NCI-H345 (cell line): ENCODE measurements at regions not wholly inside any gene's neighbourhood (a gene's known extent, or its start where the extent isn't known, plus 50 kb on each side); places are given as distances from the start of the nearest gene placed in this dataset.
"Not testable (repeated sequence)": the region's sequence is repeated elsewhere in the genome, so short reads cannot be mapped to it uniquely, and the experiment has no call there.

Source experiments
- DNase-seq: peaks from one replicate; lab custom pipeline; 2025; lab: John Stamatoyannopoulos, UW

DNA sequence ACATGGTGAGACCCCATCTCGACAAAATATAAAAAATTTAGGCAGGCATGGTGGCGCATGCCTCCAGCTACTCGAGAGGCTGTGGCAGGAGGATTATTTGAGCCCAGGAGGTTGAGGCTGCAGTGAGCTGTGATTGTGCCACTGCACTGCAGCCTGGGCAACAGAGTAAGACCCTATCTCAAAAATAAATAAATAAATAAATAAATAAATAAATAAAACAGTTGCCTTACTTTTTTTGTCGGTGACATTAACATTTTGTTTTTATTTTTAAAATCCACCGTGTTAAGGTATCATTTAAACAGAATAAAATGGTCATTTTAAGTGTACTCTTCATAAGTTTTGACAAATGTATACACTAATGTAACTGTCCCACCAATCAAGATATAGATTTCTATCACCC is 57.0 kb downstream of the RASL11A start:
- DNase-seq, result no peak

DNA sequence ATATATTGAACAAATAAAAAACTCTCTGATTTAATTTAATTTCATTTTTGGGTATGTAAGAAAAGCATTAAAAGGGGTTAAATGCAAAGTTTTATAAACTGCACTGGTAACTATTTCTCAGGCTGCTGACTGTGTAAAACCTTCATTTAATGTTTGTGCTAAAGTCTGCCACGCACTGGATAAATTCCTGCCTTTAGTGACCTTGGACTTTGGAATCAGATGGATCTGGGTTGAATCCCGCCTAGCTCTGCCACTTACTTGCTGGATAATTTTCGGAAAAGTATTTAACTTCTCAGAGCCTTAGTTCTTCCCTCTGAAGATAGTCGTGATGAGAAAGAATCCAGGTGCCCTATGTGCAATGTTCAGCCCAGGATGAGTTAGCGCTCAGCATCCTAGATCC is 58.6 kb downstream of the RASL11A start:
- DNase-seq, result no peak

DNA sequence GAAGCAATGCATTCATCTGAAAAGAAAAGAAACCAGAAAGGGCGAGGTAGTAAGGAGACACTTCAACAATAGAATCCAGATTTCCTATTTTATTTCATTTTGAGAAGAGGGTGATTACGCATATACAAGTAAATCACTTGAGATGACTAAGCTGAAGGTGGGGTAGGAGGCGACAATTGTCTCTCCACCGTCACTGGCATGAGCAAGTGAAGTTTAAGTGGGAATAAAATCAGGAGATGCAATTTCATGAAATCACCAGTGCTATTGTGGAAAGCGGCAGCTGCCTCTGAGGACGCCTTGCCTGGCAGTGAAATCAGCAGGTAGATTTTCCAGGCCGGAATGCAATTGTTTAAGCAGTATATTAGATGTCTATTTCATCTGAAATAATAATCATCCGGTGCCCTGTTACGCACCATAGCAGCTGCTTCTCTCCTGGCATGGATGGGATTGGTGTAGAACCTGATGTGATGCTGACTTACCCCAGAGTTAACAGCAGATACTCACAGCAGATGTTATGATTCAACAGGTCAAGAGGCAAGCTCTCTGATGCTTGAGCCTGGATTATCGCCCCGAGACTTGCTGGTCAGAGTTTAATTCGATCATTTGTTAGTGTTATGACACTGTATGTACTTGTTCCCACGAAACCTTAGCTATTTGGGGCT is 64.3 kb downstream of the RASL11A start:
- no peak for DNase-seq

DNA sequence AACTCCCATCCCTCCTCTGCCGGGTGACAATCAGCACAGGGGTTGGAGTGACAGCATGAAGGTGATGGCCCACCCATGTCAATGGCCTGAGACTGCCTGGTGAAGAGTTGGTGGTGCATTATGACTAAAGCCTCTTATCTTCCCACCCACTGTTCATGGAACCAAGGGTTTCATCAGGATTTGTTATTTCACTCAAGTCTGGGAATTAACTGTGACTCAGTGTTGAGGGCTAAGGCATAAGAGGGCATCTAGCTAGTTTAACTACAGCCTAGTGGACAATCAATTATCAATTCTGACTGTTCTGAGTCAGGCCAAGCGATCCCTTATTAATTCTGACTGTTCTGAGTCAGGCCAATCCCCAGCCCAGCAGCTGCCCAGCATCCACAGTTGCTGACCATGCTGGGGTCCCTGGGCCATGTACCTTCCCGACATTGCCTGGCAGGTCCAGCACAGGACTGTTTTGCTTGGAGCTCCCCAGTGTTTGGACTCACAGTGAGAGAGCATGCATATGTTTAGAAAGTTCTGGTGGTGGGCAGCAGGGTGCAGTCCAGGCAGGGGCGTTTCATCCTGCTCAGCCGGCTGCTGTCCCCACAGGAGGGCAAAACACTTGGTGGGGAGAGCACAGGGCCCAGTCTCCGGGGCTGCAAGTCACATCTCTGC is 65.5 kb downstream of the RASL11A start:
- DNase-seq, result no peak

DNA sequence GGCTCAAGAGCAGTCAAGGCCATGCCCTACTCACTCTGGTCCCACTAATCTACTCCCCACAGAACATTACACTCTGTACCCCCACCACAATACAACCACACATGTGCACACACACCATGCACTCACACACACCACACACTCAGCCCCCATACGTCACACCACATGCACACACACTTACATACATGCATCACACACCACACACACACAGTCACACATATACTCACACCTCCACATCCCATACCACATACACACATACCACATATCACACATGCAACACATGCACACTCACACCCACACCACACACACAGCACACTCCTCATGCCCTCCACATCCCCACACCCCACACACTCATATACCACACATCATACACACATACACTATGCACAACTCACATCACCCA is 67.6 kb downstream of the RASL11A start:
- DNase-seq, result no peak

DNA sequence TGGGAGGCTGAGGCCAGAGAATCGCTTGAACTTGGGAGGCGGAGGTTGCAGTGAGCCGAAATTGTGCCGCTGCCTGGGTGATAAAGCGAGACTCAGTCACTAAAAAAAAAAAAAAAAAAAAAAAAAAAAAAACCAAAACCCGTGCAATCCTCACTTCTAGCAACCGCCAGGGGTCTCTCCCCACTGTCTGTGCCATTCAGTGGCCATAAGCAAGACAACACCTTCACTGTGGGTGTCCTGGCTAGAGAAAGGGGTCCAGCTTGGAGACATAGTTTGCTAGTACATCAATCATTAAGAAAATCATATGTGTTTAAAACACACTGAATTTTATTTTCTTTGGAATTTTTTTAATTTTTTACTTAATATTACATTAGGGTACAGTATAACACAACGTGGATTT is 68.2 kb downstream of the RASL11A start:
- DNase-seq, result no peak

DNA sequence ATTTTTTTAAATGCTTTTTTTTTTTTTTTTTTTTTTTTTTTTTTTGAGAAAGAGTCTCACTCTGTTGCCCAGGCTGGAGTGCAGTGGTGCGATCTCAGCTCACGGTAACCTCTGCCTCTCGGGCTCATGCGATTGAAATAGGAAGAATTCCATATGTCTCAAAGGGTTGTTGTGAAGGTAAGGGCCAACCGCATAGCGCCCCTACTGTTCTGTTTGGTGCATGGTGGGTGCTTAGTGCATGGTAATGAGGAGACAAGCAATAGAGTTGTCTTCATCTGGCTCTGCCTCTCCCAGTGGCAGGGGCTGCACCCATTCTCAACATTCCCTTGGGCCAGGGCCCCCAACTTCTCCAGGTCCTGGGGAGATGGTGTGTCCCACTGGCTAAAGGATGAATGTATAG is 68.7 kb downstream of the RASL11A start:
- no peak for DNase-seq

DNA sequence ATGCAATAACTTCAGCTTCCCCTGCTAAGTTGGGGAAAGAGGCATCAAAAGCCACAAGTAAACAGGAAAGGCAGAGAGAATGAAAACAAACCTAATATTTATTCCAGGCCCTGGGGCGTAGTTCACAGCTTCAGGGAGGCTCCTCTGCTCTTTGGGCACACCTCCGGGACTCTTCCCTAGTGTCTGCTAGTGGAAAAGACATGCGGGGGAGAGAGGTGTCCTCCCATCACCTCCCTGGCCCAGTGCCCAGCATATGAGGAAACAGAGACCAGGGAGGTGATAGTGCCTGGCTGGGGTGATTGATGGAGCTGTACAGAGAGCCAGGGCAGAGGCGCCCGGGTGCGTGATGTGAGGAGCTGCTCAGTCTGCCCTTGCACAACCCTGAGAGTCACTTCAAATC is 71.0 kb downstream of the RASL11A start:
- no peak for DNase-seq

DNA sequence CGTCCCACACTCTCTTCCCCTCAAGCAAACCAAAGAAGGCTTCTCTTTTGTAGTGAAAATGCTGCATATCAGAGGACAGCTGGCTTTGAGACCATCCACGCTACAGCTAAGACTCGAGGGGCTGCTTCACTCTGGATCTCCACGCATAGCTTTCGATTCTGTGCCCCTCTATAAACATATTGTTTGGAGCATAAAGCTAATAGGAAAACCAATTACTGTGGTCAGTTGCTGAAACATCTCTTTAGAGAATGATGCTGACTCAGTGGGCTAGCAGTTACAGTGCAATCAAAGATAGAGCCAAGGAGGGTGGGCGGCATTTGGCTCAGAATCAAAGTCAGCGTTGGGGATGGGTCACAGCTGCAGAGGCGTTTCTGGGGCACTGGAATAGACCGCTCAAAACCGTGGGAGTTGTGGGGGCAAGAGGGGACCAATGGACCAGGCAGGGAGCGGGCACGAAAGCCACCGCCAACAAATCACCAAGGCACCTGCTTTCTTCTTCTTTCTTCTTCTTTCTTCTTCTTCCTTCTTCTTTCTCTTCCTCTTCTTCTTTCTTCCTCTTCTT is 76.7 kb downstream of the RASL11A start:
- no peak for DNase-seq

DNA sequence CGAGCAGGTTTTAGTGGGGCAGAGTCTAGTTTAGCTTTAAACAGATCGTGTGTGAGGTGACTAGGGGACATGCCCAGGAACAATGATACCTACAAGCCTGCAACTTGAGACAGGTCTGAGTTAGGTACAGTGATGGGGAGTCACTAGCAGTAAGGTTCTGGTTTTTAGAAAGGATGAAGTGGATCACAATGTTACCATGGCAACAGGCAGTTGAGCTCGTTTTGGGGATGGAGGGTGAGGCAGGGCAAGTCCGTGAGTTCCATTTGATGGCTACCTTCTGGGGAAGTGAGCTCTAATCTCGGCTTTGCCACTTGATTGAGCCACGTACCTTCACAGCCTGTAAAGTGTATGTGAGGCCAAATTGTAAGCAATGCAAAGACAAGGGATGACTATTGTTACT is 76.0 kb upstream of the GTF3A start:
- no peak for DNase-seq

DNA sequence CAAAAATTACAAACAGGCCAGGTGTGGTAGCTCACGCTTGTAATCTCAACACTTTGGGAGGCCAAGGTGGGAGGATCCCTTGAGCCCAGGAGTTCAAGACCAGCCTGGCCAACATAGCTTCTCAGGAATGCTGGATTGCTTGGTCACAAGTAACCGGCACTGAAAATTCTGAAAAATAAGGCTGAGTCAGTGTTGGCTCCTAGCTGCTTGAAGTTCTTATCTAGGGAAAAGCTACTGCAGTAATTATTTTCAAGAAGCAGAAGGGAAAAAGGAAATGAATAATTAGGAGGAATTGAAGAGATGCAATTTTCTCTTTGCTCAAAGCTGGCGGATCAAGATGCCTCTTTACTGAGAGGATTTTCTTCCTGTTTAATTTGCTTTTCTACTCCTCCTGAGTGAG is 75.0 kb upstream of the GTF3A start:
- DNase-seq, result no peak

DNA sequence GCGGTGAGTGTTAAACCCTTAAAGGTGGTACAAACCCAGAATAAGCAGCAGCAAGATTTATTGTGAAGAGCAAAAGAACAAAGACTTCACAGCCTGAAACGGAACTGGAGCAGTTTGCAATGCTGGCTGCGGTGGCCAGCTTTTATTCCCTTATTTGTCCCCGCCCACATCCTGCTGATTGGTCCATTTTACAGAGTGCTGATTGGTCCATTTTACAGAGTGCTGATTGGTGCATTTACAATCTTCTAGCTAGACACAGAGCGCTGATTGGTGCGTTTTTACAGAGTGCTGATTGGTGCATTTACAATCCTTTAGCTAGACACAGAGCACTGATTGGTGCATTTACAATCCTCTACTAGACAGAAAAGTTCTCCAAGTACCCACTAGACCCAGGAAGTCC is 73.6 kb upstream of the GTF3A start:
- not testable (repeated sequence) for DNase-seq

DNA sequence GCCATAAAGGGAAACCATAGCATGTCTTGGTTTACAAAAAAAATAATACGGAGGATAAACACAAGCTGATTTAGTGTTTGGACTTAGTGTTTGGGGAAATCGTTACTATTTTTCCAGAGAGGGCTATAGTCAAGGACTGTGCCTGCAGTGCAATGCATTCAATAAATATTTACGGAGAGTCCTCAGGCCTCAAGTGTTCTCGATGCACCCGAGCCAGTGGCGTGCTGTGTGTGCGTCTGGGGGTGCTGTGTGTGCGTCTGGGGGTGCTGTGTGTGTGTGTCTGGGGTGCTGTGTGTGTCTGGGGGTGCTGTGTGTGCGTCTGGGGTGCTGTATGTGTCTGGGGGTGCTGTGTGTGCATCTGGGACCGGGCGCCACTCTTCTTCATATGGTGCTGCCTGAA is 71.7 kb upstream of the GTF3A start:
- peak; percentile 28 for DNase-seq

DNA sequence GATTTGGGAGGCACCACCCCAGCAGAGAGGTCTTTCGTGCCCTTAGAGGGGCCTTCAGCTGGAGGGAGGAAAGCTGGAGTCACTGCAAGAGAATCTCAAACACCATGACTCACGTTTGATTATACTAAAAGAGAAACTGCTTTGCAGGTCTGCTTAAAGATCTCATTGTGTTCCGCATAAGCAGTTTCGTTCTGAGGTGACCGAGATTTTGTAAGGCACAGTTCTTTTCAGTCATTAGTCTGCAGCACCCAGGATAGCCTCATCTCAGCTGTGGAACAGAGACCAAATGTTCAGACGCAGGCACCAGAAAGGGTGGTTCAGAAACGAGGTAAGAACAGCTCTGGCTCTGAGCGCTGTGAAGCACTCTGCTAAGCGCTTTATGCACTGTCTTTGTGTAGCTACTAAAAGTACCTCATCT is 71.2 kb upstream of the GTF3A start:
- no peak for DNase-seq

DNA sequence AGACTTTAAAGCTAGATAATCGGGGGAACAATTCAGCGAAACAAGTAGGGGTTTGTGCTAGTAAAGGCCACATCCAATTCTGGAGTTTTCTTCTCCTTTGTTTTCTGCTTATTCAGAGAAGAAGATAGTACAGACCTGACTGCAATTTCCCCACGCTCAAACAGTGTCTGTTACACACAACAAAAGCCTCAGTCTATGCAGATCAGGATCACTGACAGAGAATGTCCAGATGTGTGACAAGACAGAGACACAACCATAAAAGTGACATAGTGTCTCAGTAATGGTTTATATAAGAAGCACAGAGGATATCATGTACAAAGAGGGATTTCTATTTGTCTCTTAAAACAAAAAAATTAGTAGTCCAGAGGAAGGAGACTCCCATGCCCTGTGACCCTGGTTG is 70.7 kb upstream of the GTF3A start:
- DNase-seq, result no peak

DNA sequence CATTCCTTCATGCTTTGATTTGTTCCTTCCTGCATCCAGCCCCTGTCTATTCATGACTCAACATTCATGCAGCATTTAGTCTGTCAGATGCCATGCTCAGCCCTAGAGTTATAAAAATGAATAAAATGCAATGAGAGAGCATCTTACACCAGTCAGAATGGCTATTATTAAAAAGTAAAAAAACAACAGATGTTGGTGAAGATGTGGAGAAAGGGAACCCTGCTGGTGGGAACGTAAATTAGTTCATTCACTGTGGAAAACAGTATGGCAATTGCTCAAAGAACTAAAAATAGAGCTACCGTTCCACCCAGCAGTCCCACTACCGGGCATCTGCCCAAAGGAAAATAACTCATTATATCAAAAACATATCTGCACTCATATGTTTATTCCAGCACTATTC is 70.0 kb upstream of the GTF3A start:
- DNase-seq, result no peak

DNA sequence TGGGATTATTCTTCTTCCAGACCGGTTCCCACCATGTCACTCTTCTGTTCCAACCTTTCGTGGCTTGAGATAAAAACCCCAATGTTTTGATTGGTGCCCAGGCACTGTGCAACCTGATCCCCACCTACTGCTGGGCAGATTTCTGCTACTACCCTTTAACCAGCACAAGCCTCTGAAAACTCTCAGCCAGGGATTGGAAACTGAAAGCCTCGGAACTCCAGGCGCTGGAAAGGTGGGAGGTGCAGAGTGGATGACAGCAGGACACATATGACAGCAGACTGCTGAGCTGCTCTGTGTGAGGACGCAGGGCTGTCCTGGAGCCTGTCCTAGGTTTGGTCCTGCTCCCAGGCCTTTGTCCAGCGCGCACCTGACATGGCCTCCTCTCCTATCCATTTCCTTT is 68.5 kb upstream of the GTF3A start:
- no peak for DNase-seq

DNA sequence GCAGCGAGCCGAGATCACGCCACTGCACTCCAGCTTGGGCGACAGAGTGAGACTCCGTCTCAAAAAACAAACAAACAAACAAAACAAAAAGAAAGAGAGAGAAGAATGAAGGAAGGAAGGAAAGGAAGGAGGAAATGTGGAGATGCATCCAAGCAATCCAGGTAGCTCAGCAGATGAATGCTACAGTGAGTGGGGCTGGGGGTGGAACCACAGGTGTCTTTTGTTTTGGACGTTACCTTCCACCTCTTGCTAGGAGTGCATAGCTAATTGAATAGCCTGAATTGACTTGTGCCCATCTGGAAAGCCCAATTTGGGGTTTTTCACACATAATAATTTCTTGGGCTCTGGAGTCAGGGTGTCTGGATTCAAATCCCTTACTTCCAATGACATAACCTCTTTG is 66.0 kb upstream of the GTF3A start:
- no peak for DNase-seq

DNA sequence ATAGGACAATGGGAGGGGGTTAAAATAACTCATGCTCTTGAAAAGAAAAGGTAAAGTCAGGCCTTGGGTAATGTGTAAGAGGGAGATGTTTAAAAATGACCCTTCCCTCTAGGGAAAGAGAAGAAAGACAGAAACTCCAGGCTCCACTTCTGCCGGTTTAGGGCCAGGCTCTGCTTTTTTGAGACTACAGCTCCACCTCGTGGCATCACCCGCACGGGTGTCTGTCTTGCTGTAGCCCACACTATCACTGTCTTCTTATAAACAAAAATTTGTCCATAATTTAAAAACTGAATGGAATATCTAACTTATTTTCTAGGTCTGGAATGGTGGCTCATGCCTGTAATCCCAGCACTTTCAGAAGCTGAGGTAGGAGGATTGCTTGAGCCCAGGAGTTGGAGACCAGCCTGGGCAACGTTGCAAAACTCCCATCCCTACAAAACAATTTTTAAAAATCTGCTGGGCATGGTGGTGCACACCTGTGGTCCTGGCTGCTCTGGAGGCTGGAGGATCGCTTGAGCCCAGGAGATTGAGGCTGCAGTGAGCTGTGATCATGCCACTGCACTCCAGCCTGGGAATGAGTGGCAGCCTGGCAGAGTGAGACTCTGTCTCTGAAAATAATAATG is 65.1 kb upstream of the GTF3A start:
- DNase-seq, result peak; percentile 51

DNA sequence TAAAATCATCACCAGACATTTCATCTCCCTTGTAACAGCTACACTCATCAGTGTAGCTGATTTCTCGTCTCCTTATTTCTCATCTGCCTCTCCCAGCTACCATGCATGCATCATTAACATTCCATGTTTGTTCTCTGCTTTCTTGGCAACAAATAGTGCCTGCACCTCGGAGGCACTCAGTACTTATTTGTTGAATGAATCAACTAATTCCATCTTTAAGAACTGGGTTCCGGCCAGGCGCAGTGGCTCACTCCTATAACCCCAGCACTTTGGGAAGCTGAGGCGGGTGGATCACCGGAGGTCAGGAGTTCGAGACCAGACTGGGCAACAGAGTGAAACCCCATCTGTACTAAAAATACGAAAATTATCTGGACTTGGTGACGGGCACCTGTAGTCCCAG is 63.9 kb upstream of the GTF3A start:
- no peak for DNase-seq

DNA sequence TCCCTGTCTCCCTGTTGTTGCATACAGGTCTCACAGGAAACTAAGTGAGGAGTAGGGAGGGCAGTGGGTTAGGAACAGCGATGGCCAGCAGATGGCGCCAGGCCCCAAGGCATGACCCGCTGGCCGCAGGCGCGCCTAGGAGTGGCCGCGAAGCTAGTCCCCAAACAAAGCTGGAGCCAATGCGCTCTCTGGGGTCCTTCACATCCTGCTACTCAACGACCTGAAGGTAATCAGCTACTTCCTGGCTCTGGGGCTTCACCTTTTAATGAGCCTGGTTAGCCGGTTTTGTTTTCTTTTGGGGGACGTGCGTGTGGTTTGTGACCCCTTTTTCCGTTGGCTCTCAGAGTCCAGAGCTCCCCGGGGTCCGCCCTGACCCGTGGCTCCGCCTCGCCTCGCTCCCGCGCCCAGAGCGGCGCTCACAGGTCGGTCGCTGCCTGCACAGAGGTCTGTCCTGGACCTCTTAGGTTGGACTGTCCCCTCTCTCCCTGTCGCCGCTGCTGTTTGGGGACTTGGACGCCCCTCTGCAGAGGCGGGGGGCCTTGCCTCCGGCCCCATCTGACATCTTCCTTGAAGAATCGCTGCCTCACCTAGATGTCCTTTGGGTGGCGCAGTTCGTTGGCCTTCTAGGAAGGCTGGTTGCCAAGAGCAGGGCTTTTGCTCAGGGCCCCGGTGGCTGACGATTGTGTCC is 62.2 kb upstream of the GTF3A start:
- DNase-seq, result peak; percentile 80

DNA sequence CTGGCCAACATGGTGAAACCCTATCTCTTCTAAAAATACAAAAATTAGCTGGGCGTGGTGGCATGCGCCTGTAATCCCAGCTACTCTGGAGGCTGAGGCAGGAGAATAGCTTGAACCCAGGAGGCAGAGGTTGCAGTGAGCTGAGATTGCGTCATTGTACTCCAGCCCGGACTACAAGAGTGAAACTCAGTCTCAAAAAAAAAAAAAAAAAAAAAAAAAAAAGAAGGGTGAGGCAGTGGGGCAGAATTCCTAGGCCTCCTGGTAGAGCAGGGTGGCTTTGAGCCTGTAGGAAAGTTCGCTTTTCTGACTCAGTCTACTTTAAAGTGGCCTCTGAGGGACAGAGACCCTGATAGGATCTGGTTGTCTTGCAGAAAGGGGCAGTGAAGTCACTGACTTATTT is 60.8 kb upstream of the GTF3A start:
- DNase-seq, result not testable (repeated sequence)

DNA sequence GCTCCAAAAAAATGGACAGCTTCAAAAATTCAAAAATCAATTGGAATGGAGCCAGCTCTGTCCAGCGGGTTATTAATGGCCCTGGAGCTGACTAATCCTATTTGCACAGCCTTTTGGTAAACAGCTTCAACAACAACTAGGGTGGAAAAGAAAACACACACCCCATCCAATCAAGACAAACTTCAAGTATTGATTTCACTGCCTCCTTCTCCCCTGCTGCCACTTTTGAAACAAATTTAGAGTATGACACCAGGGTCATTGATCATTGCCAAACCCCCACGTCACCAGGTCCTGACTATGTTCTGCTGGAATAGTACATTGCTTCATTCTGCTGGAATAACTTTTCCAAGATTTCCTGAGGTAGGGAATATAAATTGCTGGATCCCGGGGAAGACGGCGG is 56.8 kb upstream of the GTF3A start:
- peak; percentile 41 for DNase-seq
